GM19240 (cell line): ENCODE measurements at regions not wholly inside any gene's neighbourhood (a gene's known extent, or its start where the extent isn't known, plus 50 kb on each side); places are given as distances from the start of the nearest gene placed in this dataset.
A peak's percentile ranks its signal among the peaks of the same experiment; 100 is the strongest.
"Not testable (repeated sequence)": the region's sequence is repeated elsewhere in the genome, so short reads cannot be mapped to it uniquely, and the experiment has no call there.

Source experiments
- DNase-seq: peaks from one replicate; pipeline ENCODE4 v3.0.0; 2011; ENCODE audit warnings: low spot score; ENCODE audit not compliant: insufficient read length

- DNase-seq = no peak
Observed at GRCh38 chr4:112770114-112770513, 133.2 kb downstream of the LARP7 start.

- DNase-seq = no peak
Observed at GRCh38 chr4:112775801-112776200, 138.9 kb downstream of the LARP7 start.

GRCh38 chr4:112776535-112776934 lies 139.6 kb downstream of the LARP7 start:
- no peak for DNase-seq

- no peak for DNase-seq
Observed at GRCh38 chr4:112778520-112778919, 141.6 kb downstream of the LARP7 start.

- DNase-seq = no peak
Observed at GRCh38 chr4:112793033-112793432, 156.1 kb downstream of the LARP7 start.

GRCh38 chr4:112800001-112800400 lies 163.1 kb downstream of the LARP7 start:
- no peak for DNase-seq

GRCh38 chr4:112801341-112801740 lies 164.4 kb downstream of the LARP7 start:
- no peak for DNase-seq

- no peak for DNase-seq
Observed at GRCh38 chr4:112802780-112803179, 165.8 kb downstream of the LARP7 start.

- DNase-seq = peak; percentile 12
Observed at GRCh38 chr4:112807083-112807482, 170.1 kb downstream of the LARP7 start.

GRCh38 chr4:112808001-112808400 lies 171.1 kb downstream of the LARP7 start:
- no peak for DNase-seq

GRCh38 chr4:112813790-112814189 lies 176.8 kb downstream of the LARP7 start:
- DNase-seq = no peak

GRCh38 chr4:112817933-112818593 lies 181.1 kb downstream of the LARP7 start:
- peak; percentile 56 for DNase-seq

GRCh38 chr4:112818594-112818965 lies 181.6 kb downstream of the LARP7 start:
- peak; percentile 20 for DNase-seq

- DNase-seq = no peak
Observed at GRCh38 chr4:112819729-112820128, 182.8 kb downstream of the LARP7 start.

GRCh38 chr4:112823156-112823555 lies 186.2 kb downstream of the LARP7 start:
- no peak for DNase-seq

GRCh38 chr4:112823606-112824005 lies 186.7 kb downstream of the LARP7 start:
- DNase-seq = no peak

GRCh38 chr4:112830753-112831386 lies 193.9 kb downstream of the LARP7 start:
- DNase-seq = no peak

GRCh38 chr4:112832493-112832892 lies 195.6 kb downstream of the LARP7 start:
- DNase-seq = no peak

- no peak for DNase-seq
Observed at GRCh38 chr4:112836895-112837294, 200.0 kb downstream of the LARP7 start.

- DNase-seq = not testable (repeated sequence)
Observed at GRCh38 chr4:112838015-112838414, 201.1 kb downstream of the LARP7 start.

GRCh38 chr4:112840061-112840460 lies 203.1 kb downstream of the LARP7 start:
- no peak for DNase-seq

GRCh38 chr4:112840619-112841018 lies 203.7 kb downstream of the LARP7 start:
- DNase-seq = no peak

GRCh38 chr4:112842513-112842912 lies 205.6 kb downstream of the LARP7 start:
- DNase-seq = no peak
